ENCODE measurements at regions not wholly inside any gene's neighbourhood (a gene's known extent, or its start where the extent isn't known, plus 50 kb on each side); places are given as distances from the start of the nearest gene placed in this dataset.

DNA sequence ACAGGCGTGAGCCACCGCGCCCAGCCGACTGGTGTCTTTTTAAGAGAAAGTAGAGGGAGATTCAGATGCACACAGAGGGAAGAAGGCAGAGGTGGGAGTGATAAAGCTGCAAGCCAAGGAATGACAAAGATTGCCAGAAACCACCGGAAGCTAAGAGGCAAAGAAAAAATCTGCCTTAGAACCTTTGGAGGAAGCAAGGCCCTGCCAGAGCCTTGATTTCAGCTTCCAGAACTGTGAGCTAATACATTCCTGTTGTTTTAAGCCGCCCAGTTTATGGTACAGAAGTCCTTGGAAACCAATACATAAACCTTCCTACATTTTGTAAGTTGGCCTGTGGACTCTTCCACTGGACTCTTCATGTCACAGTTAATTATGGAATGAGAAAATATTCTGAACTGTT, 71.7 kb upstream of the SOX21 start:
- TF ChIP-seq, protein P1, sequence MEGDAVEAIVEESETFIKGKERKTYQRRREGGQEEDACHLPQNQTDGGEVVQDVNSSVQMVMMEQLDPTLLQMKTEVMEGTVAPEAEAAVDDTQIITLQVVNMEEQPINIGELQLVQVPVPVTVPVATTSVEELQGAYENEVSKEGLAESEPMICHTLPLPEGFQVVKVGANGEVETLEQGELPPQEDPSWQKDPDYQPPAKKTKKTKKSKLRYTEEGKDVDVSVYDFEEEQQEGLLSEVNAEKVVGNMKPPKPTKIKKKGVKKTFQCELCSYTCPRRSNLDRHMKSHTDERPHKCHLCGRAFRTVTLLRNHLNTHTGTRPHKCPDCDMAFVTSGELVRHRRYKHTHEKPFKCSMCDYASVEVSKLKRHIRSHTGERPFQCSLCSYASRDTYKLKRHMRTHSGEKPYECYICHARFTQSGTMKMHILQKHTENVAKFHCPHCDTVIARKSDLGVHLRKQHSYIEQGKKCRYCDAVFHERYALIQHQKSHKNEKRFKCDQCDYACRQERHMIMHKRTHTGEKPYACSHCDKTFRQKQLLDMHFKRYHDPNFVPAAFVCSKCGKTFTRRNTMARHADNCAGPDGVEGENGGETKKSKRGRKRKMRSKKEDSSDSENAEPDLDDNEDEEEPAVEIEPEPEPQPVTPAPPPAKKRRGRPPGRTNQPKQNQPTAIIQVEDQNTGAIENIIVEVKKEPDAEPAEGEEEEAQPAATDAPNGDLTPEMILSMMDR (IDR thresholded peaks at IDR 0.05): no peak
- TF ChIP-seq POLR2A (IDR thresholded peaks at IDR 0.05): no peak

Measured in esophagus squamous epithelium (tissue), 4 donors.